NCI-H2227 treated with DMSO at 0.1 percent for 48 hours (cell line): ENCODE measurements at regions not wholly inside any gene's neighbourhood (a gene's known extent, or its start where the extent isn't known, plus 50 kb on each side); places are given as distances from the start of the nearest gene placed in this dataset.
"Not testable (repeated sequence)": the region's sequence is repeated elsewhere in the genome, so short reads cannot be mapped to it uniquely, and the experiment has no call there.

Experiments
- DNase-seq: peaks from one replicate; lab custom pipeline; 2025; lab: John Stamatoyannopoulos, UW

DNA sequence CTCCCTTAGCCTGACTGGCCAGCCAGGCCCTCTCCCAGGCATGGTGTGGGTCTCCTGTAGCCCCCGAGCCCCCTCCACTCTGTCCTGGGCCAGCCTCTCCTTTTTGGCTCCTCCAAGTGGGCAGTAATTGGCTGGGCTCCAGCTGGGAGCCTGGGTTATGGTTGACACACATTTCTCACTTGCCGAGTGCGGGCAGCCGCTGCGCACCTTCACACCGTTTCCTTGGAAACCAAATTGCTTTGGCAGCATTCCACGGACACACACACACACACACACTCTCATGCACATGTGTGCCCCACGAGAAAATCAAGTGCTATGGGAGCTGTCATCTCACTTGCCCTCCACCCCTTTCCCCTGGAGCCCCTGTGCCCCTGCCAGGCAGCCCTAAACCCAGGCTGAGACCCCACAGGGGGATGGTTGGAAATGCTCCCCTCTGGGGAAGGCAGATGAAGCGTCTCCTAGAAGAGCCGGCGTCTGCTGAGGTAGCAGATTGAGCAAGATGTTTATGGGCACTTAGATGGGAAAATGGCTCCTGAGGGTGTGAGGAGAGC is 402.7 kb upstream of the TNRC6C start:
- DNase-seq = peak; percentile 96

DNA sequence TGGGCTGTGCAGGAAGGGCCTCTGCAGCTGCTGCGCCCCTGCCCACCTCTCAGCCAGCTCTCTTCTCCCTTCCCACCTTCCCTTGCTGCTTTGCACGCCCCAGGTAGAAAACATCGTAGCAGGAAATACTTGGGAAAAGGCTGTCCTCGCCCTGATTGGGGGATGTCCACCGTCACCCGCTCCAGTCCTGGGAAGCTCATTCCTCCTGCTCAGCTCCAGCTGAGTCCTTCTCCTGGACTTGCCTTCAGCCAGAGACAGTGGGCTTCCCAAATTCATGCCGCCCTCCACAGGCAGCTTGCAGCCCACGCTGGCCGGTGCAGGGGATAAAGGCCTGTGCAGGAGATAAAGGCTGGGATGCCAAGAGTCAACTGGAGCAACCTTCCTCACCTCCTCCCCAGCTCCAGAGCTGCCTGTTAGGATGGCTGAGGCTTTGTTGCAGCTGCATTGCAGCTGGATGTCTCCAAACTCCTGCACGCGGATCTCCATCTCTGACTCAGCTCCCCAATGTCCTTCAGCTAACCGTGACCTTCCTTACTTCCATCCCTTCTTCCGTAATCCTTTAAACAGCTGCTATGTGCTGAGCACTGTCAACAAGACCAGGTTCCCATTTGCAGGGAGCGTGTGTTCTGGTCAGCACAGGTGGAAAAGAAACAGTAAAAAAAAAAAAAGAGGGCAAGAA is 402.0 kb upstream of the TNRC6C start:
- peak; percentile 50 for DNase-seq

GRCh38 chr17:77558846-77559626 is 399.5 kb upstream of the TNRC6C start:
- DNase-seq = no peak

DNA sequence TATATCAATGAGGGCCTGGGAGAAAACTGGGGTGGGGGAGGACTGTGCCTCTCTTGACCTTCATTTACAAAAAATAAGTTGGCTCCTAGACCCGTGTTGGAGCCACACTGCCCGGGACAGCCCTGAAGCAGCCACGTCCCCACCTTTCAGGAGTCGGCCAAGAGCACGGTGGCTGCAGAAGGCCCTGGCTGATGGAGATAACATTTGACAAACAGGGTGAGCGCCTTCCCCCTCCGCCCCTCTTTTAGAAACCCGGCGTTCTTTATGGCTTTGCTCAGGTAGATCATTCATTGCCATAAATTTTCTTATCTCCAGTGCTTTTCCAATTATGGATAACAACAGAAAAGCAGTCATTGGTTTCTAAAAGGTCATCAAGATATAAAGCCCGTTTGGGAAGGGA is 398.1 kb upstream of the TNRC6C start:
- DNase-seq = no peak

- no peak for DNase-seq
These were observed 397.7 kb upstream of the TNRC6C start for GRCh38 chr17:77560841-77561240.

DNA sequence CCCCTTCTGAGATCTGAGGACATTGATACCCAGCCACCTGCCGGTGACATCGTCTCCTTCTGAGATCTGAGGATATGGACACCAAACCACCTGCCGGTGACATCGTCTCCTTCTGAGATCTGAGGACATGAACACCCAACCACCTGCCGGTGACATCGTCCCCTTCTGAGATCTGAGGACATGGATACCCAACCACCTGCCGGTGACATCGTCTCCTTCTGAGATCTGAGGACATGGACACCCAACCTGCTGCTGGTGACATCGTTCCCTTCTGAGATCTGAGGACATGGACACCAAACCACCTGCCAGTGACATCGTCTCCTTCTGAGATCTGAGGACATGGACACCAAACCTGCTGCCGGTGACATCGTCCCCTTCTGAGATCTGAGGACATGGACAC is 396.1 kb upstream of the TNRC6C start:
- not testable (repeated sequence) for DNase-seq

- no peak for DNase-seq
These were observed 394.9 kb upstream of the TNRC6C start for GRCh38 chr17:77563439-77564102.

DNA sequence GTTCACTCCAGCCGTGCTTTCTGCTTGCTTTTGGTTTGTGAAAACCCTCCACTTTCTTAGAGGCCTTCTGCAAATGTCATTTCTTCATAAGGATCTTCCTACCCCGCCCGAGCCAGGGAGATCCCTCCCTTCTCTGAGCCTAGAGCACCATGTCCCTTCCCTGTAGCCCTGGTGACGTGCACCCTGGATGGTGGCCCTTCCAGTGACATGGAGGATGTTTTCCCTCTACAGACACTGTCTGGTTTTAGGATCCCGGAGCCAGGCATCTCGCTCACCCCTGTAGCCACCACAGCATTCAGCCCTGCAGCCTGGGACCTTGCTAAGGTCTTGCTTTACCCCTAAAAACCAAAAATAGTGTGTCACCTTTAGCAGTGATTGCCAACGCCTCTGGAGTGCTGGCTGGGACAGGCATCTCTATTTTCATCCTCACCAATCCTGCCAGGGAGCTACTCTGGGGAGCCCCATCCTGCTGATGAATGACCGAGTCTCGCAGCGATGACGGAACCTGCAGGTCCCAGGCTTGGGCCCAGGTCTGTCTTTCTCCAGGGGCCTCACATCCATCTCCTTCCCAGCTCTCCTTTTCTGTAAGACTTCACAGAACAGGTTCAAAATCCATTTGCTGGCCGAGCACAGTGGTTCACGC is 394.1 kb upstream of the TNRC6C start:
- DNase-seq = no peak

DNA sequence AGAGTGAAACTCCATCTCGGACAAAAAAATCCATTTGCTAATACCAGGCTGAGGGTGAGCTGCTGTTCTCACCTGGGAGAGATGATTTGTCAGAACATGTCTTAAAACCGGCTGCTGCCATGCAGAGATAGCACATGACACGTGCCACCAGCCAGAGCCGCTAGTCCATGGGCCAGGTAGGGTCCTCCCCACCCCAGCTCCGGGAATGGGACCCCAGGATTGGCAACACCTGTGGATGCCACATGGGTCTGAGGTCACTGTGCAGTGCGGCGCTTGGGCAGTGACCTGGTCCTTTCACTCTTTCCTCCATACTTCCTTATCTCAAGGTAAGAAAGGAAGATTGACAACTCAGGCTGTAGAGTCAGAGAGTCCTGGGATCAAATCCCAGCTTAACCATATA is 393.3 kb upstream of the TNRC6C start:
- no peak for DNase-seq

GRCh38 chr17:77566151-77566550 is 392.4 kb upstream of the TNRC6C start:
- no peak for DNase-seq

DNA sequence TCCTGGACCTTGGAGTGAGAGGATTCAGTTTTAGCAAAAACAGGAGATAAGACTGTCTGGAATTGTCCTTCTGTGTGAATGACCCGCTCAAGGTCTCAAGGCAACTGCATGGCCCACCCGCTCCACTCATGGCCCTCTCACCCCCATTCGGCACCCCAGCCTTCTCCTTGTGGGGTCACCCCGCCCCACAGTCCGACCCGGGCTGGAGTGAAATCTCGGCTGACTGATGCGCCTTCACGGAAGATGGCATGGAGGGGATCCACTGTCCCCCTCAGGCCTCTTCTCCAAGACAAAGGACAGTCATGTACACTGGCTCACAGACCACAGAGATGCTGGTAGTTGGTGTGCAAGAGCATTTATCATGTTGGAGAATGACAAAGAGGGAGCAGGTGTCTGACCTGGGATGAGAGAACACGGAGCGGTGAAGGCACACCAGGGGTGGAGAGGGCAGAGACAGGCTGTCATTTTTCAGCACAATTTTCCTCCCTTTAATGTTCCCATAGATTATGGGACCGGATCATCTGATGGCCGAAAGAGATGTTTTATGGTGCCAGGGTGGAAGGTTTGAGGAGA is 391.9 kb upstream of the TNRC6C start:
- no peak for DNase-seq

- no peak for DNase-seq
These were observed 390.0 kb upstream of the TNRC6C start for GRCh38 chr17:77568540-77568939.

- no peak for DNase-seq
These were observed 388.5 kb upstream of the TNRC6C start for GRCh38 chr17:77569846-77570564.

DNA sequence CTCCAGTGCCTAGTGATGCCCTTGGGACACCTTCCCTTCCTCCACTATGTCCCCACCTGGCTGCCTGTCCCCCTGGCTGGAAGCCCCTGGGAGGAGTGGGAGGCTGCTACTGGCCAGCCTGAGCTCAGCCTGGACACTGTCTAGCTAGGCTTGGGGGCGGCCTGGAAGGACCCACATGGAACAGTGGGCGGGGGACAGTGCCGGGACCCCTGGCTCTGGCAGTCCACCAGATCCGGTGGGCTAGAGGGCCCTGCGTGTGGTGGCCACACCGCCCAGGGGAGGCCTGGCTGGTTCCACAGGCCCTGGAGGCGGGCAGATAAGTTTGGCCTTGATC is 388.0 kb upstream of the TNRC6C start:
- DNase-seq = no peak

DNA sequence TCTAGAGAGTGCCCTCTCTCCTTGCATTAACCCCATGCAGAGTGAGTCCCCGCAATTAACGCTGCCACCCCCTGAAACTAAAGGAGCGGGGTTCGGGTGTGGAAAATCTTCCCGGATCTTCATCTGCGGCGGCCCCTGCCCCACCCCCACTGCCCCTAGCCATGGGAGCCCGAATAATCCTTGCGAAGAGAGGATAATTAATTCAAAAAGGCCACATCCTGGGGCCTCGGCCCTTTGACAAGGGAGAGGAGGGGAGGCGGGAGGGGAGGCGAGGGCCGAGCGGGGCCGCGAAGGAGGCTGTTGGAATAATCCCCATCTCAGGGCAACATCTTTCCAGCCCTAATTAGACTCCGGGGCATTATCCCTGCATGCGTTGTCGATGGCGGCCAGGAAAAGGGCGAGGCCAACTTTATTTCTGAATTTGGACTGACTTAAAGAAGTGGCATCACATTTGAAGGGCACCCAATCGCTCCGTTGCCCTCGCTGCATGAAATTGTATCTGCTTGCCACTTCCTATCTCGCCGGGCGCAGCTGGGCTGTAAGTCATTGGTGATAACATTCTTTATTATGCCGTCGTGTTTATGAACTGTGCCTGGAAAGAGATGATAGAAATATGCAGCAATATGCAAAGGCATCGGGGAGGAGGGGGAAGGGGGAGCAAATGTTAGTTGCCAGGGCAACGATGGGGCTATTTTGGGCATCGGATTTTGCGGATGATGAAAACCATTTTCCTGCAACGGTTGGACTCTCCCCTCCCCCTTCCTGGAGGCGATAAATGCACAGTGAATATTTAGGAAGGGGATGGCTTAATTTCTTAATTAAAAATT is 387.1 kb upstream of the TNRC6C start:
- DNase-seq = peak; percentile 58

DNA sequence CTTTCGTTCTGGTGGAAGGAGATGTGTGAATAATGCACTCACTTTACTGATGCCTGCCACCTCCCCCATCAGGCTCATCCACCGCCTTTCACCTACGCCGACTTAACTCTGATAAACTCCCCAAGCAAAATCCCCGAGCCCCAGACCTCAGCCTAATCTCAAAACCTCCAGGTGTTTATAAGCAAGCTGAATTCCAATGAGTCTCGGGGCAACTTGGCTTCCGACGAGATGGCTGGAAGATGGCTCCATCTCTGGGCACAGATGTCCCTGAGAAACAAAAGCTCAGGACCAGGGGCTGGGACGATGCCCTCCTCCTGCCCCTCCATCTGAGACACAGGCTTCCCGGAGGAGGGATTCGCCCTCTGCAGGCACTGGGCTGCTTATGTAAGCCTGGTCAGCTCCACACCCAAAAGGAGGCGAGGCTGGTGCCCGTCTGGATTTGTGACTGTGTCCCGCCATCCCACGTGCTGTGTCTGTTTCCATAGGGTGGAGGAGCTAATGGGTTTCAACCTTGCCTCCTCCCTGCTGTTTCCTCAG is 386.4 kb upstream of the TNRC6C start:
- DNase-seq = peak; percentile 49

DNA sequence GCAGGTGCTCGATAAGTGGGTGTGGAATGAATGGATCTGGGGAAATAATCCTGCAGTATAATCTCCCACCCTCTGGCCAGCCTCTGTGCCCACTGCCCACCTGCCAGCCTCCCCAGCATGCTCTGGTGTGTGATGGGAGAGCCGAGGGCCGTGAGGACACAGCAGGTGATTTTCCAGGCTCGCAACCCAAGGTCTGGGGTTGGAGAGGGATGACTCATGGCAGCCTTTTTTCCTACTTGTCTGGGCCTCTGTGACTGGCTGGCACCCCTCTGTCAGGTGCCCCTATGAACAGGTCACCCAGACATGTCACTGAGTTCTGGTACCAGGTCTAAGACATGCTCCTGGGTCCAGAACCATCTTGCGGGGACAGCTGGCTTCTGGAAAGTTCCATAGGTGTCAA is 385.7 kb upstream of the TNRC6C start:
- no peak for DNase-seq

- no peak for DNase-seq
These were observed 381.0 kb upstream of the TNRC6C start for GRCh38 chr17:77577491-77577890.

GRCh38 chr17:77579131-77579530 is 379.4 kb upstream of the TNRC6C start:
- DNase-seq = no peak

- DNase-seq = no peak
These were observed 378.8 kb upstream of the TNRC6C start for GRCh38 chr17:77579682-77580081.
